ENCODE measurements at regions not wholly inside any gene's neighbourhood (a gene's known extent, or its start where the extent isn't known, plus 50 kb on each side); places are given as distances from the start of the nearest gene placed in this dataset.

DNA sequence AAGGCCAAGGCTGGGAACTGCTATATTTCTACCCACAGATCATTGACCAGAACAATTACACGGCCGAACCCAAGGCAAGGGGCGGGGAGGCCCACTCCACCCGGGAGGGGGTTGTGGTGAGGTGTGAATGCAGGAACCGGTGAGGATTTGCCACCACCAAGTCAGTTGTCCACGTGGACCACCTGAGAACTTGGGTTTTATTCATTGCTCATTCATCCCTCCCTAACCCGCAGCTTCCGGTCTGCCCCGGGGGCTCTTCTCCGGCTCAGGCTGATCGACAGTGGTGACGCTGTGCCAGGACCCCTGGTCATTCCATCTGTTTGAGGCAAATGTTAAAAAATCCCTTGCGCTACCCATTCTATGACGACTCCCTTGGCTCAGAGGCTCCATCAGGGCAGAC, 127.7 kb upstream of the RTL1 start:
- Histone ChIP-seq H3K9me3 (ENCODE audit: low read length) (no peaks in the 10 kb centered on the region), H3K79me2 (ENCODE audit: insufficient read depth, low read depth, low read length) (no peaks in the 10 kb centered on the region), H4K20me1 (ENCODE audit: insufficient read depth, low read length) (no peaks in the 10 kb centered on the region), H3K4me1 (ENCODE audit: insufficient read depth, low read length, poor library complexity, severe bottlenecking) (no peaks in the 10 kb centered on the region), H3K9me2 (ENCODE audit: insufficient read depth, low read length) (no peaks in the 10 kb centered on the region), H2AFZ (ENCODE audit: low read length) (no peak overlapping the region), H3K27ac (ENCODE audit: low read depth, low read length, poor library complexity, severe bottlenecking) (no peak overlapping the region), H3K4me2 (ENCODE audit: low read length) (no peak overlapping the region), H3K4me3 (ENCODE audit: low read depth, low read length, poor library complexity, severe bottlenecking) (no peak overlapping the region), H3K36me3 (ENCODE audit: insufficient read depth, low read length) (no peaks in the 10 kb centered on the region)
- DNase-seq (ENCODE audit: low spot score): no peak
- ChIA-PET CTCF (ENCODE audit: unreplicated experiment) (no interaction called here), POLR2A (no interaction called here)
- TF ChIP-seq, protein P1, sequence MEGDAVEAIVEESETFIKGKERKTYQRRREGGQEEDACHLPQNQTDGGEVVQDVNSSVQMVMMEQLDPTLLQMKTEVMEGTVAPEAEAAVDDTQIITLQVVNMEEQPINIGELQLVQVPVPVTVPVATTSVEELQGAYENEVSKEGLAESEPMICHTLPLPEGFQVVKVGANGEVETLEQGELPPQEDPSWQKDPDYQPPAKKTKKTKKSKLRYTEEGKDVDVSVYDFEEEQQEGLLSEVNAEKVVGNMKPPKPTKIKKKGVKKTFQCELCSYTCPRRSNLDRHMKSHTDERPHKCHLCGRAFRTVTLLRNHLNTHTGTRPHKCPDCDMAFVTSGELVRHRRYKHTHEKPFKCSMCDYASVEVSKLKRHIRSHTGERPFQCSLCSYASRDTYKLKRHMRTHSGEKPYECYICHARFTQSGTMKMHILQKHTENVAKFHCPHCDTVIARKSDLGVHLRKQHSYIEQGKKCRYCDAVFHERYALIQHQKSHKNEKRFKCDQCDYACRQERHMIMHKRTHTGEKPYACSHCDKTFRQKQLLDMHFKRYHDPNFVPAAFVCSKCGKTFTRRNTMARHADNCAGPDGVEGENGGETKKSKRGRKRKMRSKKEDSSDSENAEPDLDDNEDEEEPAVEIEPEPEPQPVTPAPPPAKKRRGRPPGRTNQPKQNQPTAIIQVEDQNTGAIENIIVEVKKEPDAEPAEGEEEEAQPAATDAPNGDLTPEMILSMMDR (conservative IDR thresholded peaks at IDR 0.05; ENCODE audit: low read length): no peak
- TF ChIP-seq EZH2phosphoT487 (IDR thresholded peaks at IDR 0.05; ENCODE audit: borderline replicate concordance, low read depth, low read length): no peak
- intact Hi-C loops (cut with micrococcal nuclease; ENCODE audit: unreplicated experiment): no loop called here
- no TSS peak for BruUV-seq (replicated peaks)

DNA sequence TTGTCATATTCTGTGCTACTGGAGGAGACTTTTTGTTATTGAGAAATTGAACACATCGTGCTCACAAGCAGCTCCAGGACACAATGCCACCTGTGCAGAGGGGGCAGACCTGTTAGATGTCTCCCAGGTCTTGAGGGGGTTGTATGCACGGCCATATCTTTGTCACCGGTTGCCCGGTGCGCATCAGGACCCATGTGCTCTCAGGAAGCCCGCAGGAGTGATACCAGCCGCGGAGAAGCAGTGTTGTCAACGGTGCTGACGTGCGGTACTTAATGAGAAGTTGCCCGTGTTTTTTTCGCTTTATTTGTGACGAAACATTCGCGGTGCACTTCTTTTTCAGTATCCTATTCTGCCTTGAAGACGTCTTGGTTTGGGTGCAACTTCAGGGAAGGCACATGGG, 128.2 kb upstream of the RTL1 start:
- no peaks in the 10 kb centered on the region for H3K36me3 ChIP-seq (ENCODE audit: insufficient read depth, low read length)
- no peaks in the 10 kb centered on the region for H3K9me3 ChIP-seq (ENCODE audit: low read length)
- intact Hi-C loops (cut with micrococcal nuclease; ENCODE audit: unreplicated experiment): no loop called here
- H4K20me1 ChIP-seq (ENCODE audit: insufficient read depth, low read length): no peaks in the 10 kb centered on the region
- no TSS peak for BruUV-seq (replicated peaks)
- POLR2A ChIA-PET: no interaction called here
- H3K9me2 ChIP-seq (ENCODE audit: insufficient read depth, low read length): no peaks in the 10 kb centered on the region
- no peak overlapping the region for H3K27ac ChIP-seq (ENCODE audit: low read depth, low read length, poor library complexity, severe bottlenecking)
- H3K4me3 ChIP-seq (ENCODE audit: low read depth, low read length, poor library complexity, severe bottlenecking): no peak overlapping the region
- CTCF ChIA-PET (ENCODE audit: unreplicated experiment): no interaction called here
- H3K4me1 ChIP-seq (ENCODE audit: insufficient read depth, low read length, poor library complexity, severe bottlenecking): no peaks in the 10 kb centered on the region
- DNase-seq (ENCODE audit: low spot score): no peak
- no peaks in the 10 kb centered on the region for H3K79me2 ChIP-seq (ENCODE audit: insufficient read depth, low read depth, low read length)
- TF ChIP-seq, protein P1 (conservative IDR thresholded peaks at IDR 0.05; ENCODE audit: low read length): no peak
- TF ChIP-seq EZH2phosphoT487 (IDR thresholded peaks at IDR 0.05; ENCODE audit: borderline replicate concordance, low read depth, low read length): no peak
- H2AFZ ChIP-seq (ENCODE audit: low read length): no peak overlapping the region
- H3K4me2 ChIP-seq (ENCODE audit: low read length): no peak overlapping the region

DNA sequence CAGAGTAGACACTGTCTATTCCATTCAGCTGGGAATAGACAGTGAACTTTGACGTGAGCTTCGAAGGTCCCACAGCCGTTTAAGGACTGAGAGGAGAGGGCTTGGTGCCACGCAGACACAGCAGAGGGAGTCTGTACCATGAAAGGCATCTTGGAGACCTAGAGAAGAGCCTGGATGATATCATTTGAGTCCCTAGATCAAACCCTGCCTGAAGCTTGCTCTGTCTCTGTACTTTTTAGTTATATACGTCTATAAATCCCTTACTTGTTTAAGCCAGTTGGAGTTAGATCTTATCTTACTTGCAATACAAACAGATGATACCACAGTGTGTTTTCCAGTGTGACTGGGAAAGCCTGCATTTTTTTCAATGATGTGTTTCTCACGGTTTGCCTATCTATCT, 128.9 kb upstream of the RTL1 start:
- no peak overlapping the region for H2AFZ ChIP-seq (ENCODE audit: low read length)
- H4K20me1 ChIP-seq (ENCODE audit: insufficient read depth, low read length): no peaks in the 10 kb centered on the region
- ChIA-PET POLR2A (no interaction called here), CTCF (ENCODE audit: unreplicated experiment) (no interaction called here)
- no peak overlapping the region for H3K4me2 ChIP-seq (ENCODE audit: low read length)
- H3K36me3 ChIP-seq (ENCODE audit: insufficient read depth, low read length): no peaks in the 10 kb centered on the region
- no peaks in the 10 kb centered on the region for H3K9me3 ChIP-seq (ENCODE audit: low read length)
- intact Hi-C loops (cut with micrococcal nuclease; ENCODE audit: unreplicated experiment): no loop called here
- TF ChIP-seq EZH2phosphoT487 (IDR thresholded peaks at IDR 0.05; ENCODE audit: borderline replicate concordance, low read depth, low read length): no peak
- TF ChIP-seq, protein P1 (conservative IDR thresholded peaks at IDR 0.05; ENCODE audit: low read length): no peak
- no peak for DNase-seq (ENCODE audit: low spot score)
- H3K4me1 ChIP-seq (ENCODE audit: insufficient read depth, low read length, poor library complexity, severe bottlenecking): no peaks in the 10 kb centered on the region
- H3K79me2 ChIP-seq (ENCODE audit: insufficient read depth, low read depth, low read length): no peaks in the 10 kb centered on the region
- H3K27ac ChIP-seq (ENCODE audit: low read depth, low read length, poor library complexity, severe bottlenecking): no peak overlapping the region
- no TSS peak for BruUV-seq (replicated peaks)
- H3K9me2 ChIP-seq (ENCODE audit: insufficient read depth, low read length): no peaks in the 10 kb centered on the region
- no peak overlapping the region for H3K4me3 ChIP-seq (ENCODE audit: low read depth, low read length, poor library complexity, severe bottlenecking)

Measured in OCI-LY7 (cell line).